ENCODE measurements at regions not wholly inside any gene's neighbourhood (a gene's known extent, or its start where the extent isn't known, plus 50 kb on each side); places are given as distances from the start of the nearest gene placed in this dataset.
A peak's percentile ranks its signal among the peaks of the same experiment; 100 is the strongest.

GRCh38 chrX:131828482-131828881 lies 194.6 kb upstream of the STK26 start:
- CTCF ChIA-PET (ENCODE audit: low intra/inter-chr PET ratio, low total read pairs): no interaction called here
- ATAC-seq (no peak), FAIRE-seq (no peak), DNase-seq (ENCODE audit: low spot score) (no peak)
- intact Hi-C loops (cut with micrococcal nuclease; ENCODE audit: unreplicated experiment) (no loop called here), in situ Hi-C loops (cut with HindIII; ENCODE audit: extremely low pct_ligation_motif_present, low pct_unique_long_range_greater_than_20kb) (no loop called here)
- POLR2A ChIA-PET: no interaction called here
- no TSS peak for BruUV-seq (replicated peaks)
- Histone ChIP-seq H3K79me2 (ENCODE audit: insufficient read depth, low read length) (peaks cover 47% of the 10 kb centered on the region), H3K27ac (ENCODE audit: extremely low read length, insufficient read depth, low read length) (peak overlapping the region; percentile 30), H3K4me2 (ENCODE audit: low read depth, low read length) (peak overlapping the region; percentile 79), H3K27me3 (ENCODE audit: control insufficient read depth in 1 of 2, insufficient read depth in 2 of 2, low read length in 2 of 2) (no peaks in the 10 kb centered on the region), H3K36me3 (replicated peaks in 1 of 2; ENCODE audit: control insufficient read depth in 1 of 2, insufficient read depth in 2 of 2, low read length in 2 of 2) (no peaks in the 10 kb centered on the region; a peak in 2 of 5 replicates), H4K20me1 (ENCODE audit: insufficient read depth, low read length) (0 out of 2 replicates have a peak, but pooled peaks cover 2% of the 10 kb centered on the region), H3K9me3 (ENCODE audit: low read length) (no peaks in the 10 kb centered on the region), H3K9ac (ENCODE audit: insufficient read depth, low read depth, low read length) (peak overlapping the region; percentile 60), H2AFZ (ENCODE audit: low read length) (peak overlapping the region; percentile 27), H3K4me3 (replicated peaks in 1 of 3; ENCODE audit: insufficient read depth in 1 of 3, low read depth in 2 of 3, low read length in 3 of 3) (peak overlapping the region; percentile 52 to 77 (median 64)), H3K4me1 (ENCODE audit: insufficient read depth, low read length) (peaks cover 40% of the 10 kb centered on the region)
- no peak for TF ChIP-seq E2F2 (CRISPR knock-in tag; IDR thresholded peaks at IDR 0.05; ENCODE audit: borderline replicate concordance)
- TF ChIP-seq PHF21A (CRISPR knock-in tag; IDR thresholded peaks at IDR 0.05): no peak
- TF ChIP-seq MYC (CRISPR knock-in tag; IDR thresholded peaks at IDR 0.05; ENCODE audit: borderline replicate concordance): no peak
- TF ChIP-seq ZNF503 (CRISPR knock-in tag; IDR thresholded peaks at IDR 0.05): no peak
- TF ChIP-seq ZNF547 (CRISPR knock-in tag; IDR thresholded peaks at IDR 0.05): no peak
- TF ChIP-seq ZNF788 (CRISPR knock-in tag; IDR thresholded peaks at IDR 0.05; ENCODE audit: borderline replicate concordance): no peak
- TF ChIP-seq ZMYM2 (CRISPR knock-in tag; IDR thresholded peaks at IDR 0.05): no peak
- no peak for TF ChIP-seq TOPORS (CRISPR knock-in tag; IDR thresholded peaks at IDR 0.05)
- no peak for TF ChIP-seq ZNF383 (CRISPR knock-in tag; IDR thresholded peaks at IDR 0.05; ENCODE audit: borderline replicate concordance)
- TF ChIP-seq ZNF777 (CRISPR knock-in tag; IDR thresholded peaks at IDR 0.05): no peak
- no peak for TF ChIP-seq ZNF337 (CRISPR knock-in tag; IDR thresholded peaks at IDR 0.05; ENCODE audit: borderline replicate concordance, low read depth)
- no peak for TF ChIP-seq ATF2 (CRISPR knock-in tag; IDR thresholded peaks at IDR 0.05)
- no peak for TF ChIP-seq ZNF280D (CRISPR knock-in tag; IDR thresholded peaks at IDR 0.05)
- no peak for TF ChIP-seq IRF2 (CRISPR knock-in tag; IDR thresholded peaks at IDR 0.05)
- no peak for TF ChIP-seq HNF4A (CRISPR knock-in tag; IDR thresholded peaks at IDR 0.05)

Measured in HepG2 (cell line).